Fibroblast of the aortic adventitia (primary cell): ENCODE measurements at regions not wholly inside any gene's neighbourhood (a gene's known extent, or its start where the extent isn't known, plus 50 kb on each side); places are given as distances from the start of the nearest gene placed in this dataset.
"Not testable (repeated sequence)": the region's sequence is repeated elsewhere in the genome, so short reads cannot be mapped to it uniquely, and the experiment has no call there.

Experiments
- DNase-seq: peaks from one replicate; pipeline ENCODE4 v3.0.0-alpha.2; 2010; ENCODE audit warnings: low read depth
- H3K4me3 ChIP-seq: 2 replicates; pipeline ENCODE4 v1.5.1; 2011; ENCODE audit warnings: low read depth, mild to moderate bottlenecking, control low read depth, low read length, moderate library complexity
- CTCF ChIP-seq: IDR thresholded peaks from 2 replicates; pipeline ENCODE4 v1.5.1; 2011; ENCODE audit warnings: mild to moderate bottlenecking, low read length, control low read depth, inconsistent platforms; ENCODE audit not compliant: insufficient read depth

- H3K4me3 ChIP-seq, DNase-seq: not testable (repeated sequence)
These were observed 206.0 kb upstream of the NBPF12 start for GRCh38 chr1:146731981-146732680.

GRCh38 chr1:146729642-146730344 lies 208.3 kb upstream of the NBPF12 start:
- not testable (repeated sequence) for H3K4me3 ChIP-seq, DNase-seq

GRCh38 chr1:146715054-146715453 lies 223.1 kb upstream of the NBPF12 start:
- DNase-seq, H3K4me3 ChIP-seq: not testable (repeated sequence)

GRCh38 chr1:146710838-146711521 lies 227.1 kb upstream of the NBPF12 start:
- DNase-seq, result peak; percentile 16
- TF ChIP-seq CTCF, result peak; percentile 4
- not testable (repeated sequence) for H3K4me3 ChIP-seq

GRCh38 chr1:146709302-146709701 lies 228.8 kb upstream of the NBPF12 start:
- DNase-seq, H3K4me3 ChIP-seq: not testable (repeated sequence)

- H3K4me3 ChIP-seq, DNase-seq: not testable (repeated sequence)
These were observed 233.9 kb upstream of the NBPF12 start for GRCh38 chr1:146704162-146704724.

GRCh38 chr1:146701320-146701719 lies 236.8 kb upstream of the NBPF12 start:
- not testable (repeated sequence) for H3K4me3 ChIP-seq, DNase-seq

GRCh38 chr1:146695388-146695787 lies 242.7 kb upstream of the NBPF12 start:
- H3K4me3 ChIP-seq, DNase-seq: not testable (repeated sequence)

GRCh38 chr1:146691798-146692197 lies 246.3 kb upstream of the NBPF12 start:
- H3K4me3 ChIP-seq, DNase-seq: not testable (repeated sequence)

- DNase-seq, H3K4me3 ChIP-seq: not testable (repeated sequence)
These were observed 249.2 kb upstream of the NBPF12 start for GRCh38 chr1:146688893-146689292.

GRCh38 chr1:146686777-146687366 lies 251.3 kb upstream of the NBPF12 start:
- not testable (repeated sequence) for H3K4me3 ChIP-seq, DNase-seq

GRCh38 chr1:146683126-146683429 lies 255.0 kb upstream of the NBPF12 start:
- not testable (repeated sequence) for H3K4me3 ChIP-seq, DNase-seq

- not testable (repeated sequence) for DNase-seq
These were observed 255.6 kb upstream of the NBPF12 start for GRCh38 chr1:146682227-146683125.

GRCh38 chr1:146673729-146674299 lies 264.3 kb upstream of the NBPF12 start:
- not testable (repeated sequence) for H3K4me3 ChIP-seq, DNase-seq

More at GRCh38 chr1:146682227-146683125, 255.6 kb upstream of the NBPF12 start:
- H3K4me3 ChIP-seq, result not testable (repeated sequence)

GRCh38 chr1:146672608-146673007 lies 265.5 kb upstream of the NBPF12 start:
- DNase-seq, H3K4me3 ChIP-seq: not testable (repeated sequence)

GRCh38 chr1:146671588-146671987 lies 266.5 kb upstream of the NBPF12 start:
- DNase-seq, H3K4me3 ChIP-seq: not testable (repeated sequence)
